Stimulated activated CD4-positive, alpha-beta T cell treated with anti-CD3 and anti-CD28 coated beads, Interleukin-15, amount 100 ng/mL, for 24 hours (primary cell): ENCODE measurements at regions not wholly inside any gene's neighbourhood (a gene's known extent, or its start where the extent isn't known, plus 50 kb on each side); places are given as distances from the start of the nearest gene placed in this dataset.

Source experiments
- DNase-seq: peaks from one replicate; pipeline ENCODE4 v3.0.0-alpha.2; 2020

- no peak for DNase-seq
Measured at GRCh38 chr9:130755377-130756007, 61.9 kb downstream of the EXOSC2 start.

- no peak for DNase-seq
Measured at GRCh38 chr9:130756037-130756436, 62.5 kb downstream of the EXOSC2 start.

- no peak for DNase-seq
Measured at GRCh38 chr9:130756455-130757152, 63.0 kb downstream of the EXOSC2 start.

- no peak for DNase-seq
Measured at GRCh38 chr9:130759738-130760137, 66.2 kb downstream of the EXOSC2 start.

DNA sequence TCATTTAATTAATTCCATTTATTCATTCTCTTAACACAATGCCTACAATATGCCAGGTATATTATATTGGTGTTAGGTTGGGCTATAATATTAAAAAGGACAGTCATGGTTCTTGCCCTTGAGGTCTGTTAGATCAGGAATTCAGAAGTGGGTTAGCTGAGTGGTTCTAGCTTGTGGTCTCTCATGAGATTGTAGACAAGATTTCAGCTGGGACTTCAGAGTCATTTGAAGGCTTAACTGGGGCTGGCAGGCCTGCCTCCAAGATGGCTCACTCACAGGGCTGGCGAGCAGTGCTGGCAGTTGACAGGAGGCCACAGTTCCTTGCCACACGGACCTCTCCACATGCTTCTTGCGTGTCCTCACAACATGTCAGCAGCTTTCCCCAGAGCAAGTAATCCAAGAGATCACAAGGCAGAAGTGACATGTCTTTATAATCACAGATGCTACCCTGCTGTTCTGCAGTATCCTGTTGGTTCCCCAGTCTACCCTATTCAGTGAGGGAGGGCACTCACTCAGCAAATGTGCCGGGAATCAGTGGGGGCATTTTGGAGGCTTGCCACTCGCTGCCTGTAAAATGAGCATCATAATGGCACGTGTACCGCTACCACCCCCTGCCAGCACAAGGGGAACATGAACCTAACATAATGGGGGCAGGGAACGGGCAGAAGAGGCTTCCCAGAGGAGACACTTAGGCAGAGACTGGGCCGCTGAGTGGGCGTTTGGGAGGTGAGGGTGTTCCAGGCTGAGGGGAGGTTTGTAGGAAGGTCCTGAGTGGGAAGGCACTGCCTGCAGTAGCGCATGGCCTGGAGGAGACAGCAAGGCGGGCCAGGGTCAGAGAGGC lies 70.0 kb downstream of the EXOSC2 start:
- no peak for DNase-seq

GRCh38 chr9:130765137-130766020 lies 69.7 kb upstream of the ABL1 start:
- peak; percentile 40 for DNase-seq

- DNase-seq = no peak
Measured at GRCh38 chr9:130766021-130766926, 68.8 kb upstream of the ABL1 start.

GRCh38 chr9:130766927-130767307 lies 68.1 kb upstream of the ABL1 start:
- no peak for DNase-seq

GRCh38 chr9:130768265-130768664 lies 66.8 kb upstream of the ABL1 start:
- no peak for DNase-seq

- DNase-seq = no peak
Measured at GRCh38 chr9:130768891-130769403, 66.1 kb upstream of the ABL1 start.

DNA sequence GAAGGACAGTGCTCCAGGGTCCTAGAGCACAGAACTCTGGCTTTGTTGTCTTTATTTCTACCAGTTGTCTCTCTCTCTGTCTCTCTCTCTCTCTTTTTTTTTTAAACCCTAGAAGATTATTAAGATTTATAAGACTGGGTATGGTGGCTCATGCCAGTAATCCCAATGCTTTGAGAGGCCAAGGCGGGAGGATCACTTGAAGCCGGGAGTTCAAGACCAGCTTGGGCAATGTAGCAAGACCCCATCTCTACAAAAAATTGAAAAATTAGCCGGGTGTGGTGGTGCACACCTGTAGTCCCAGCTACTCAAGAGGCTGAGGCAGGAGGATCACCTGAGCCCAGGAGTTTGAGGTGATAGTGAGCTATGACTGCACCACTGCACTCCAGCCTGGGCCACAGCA lies 65.0 kb upstream of the ABL1 start:
- DNase-seq = no peak

DNA sequence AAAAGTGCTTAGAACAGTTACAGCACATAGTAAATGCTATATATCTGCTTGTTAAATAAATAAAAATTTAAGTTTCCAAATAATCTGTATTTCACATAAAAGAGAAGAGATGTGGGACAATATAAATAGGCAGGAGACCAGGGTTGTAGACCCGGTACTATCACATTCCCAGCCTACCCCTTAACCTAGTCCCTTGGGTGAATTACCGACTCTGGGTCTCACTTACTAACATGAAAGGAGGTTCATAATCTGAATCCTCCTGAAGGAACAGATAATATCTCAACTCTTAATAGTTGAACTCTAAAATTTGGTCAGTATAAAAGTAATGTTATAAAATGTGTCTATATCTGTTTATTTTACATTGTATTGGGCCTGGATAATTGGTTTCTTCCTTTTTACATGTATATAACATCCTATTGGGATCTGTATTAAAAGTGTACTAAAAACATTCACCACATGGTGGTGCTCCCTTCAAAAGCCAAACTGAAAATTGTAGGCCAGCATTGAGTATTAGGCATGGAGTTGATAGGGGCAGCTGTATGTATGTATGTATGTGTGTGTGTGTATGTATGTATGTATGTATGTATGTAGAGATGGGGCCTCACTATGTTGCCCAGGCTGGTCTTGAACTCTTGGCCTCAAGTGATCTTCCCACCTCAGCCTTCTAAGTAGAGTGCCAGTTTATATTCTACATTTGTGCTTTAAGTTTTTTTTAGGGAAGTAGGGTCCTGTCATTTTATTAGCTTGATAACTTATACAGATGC lies 64.2 kb upstream of the ABL1 start:
- no peak for DNase-seq

- no peak for DNase-seq
Measured at GRCh38 chr9:130772185-130772584, 62.9 kb upstream of the ABL1 start.

- DNase-seq = no peak
Measured at GRCh38 chr9:130774183-130774582, 60.9 kb upstream of the ABL1 start.

DNA sequence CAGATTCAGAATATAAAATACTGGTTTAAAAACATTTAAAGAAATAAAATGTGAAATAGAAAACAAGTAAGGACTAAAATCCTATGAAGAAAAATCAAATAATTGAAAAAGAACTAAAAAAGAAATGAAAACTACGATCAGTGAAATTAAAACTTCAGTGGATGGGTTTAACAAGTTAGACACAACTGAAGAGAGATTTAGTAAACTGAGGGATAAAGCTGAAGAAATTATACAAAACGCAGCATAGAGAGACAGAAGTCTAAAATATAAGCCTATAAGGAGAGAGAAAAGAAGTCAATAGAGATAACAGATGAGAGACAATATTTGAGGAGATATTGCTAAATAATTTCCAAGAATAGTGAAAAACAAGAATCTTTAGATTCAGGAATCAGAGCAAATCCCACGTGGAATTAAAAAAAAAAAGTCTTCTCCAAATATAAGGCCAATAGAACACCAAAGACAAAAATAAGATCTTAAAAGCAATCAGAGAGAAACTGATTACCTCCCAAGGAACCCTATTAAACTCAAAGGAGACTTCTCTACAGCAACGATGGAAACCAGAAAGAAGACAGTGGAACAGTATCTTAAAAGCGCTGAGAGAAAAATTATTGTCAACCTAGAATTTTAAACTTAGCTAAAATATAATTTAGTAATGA lies 59.6 kb upstream of the ABL1 start:
- no peak for DNase-seq

DNA sequence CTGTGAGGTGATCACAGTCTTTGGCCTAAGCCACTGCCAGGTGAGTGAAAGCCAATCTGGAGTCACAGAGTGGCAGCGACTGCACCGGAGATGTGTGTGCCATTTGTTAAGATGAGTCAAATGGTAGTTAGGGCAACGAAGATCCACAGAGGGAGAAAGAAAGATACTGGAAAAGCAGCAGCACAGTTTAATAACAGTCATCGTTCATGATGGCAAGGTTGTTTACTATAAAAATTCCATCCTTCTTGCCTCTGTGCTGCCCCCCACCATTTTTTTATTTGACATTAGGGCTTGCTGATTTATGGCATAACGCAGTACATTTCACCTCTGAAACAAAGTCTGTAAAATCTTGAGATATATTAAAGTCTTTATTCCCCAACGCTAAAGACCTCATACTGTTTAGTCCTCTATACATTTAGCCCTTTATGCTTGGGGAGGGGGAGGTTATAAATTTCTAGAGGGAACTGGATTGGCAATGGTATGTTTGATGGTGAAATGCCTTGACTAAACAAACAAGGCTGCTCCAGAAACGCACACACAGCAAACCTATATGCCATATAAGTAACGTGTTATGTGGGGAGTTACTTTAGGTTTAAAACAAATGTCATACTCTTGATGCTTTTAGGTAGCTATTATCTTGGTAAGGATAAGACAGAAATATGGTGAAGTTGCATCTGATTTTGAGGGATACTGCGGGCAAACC lies 55.8 kb upstream of the ABL1 start:
- DNase-seq = no peak

DNA sequence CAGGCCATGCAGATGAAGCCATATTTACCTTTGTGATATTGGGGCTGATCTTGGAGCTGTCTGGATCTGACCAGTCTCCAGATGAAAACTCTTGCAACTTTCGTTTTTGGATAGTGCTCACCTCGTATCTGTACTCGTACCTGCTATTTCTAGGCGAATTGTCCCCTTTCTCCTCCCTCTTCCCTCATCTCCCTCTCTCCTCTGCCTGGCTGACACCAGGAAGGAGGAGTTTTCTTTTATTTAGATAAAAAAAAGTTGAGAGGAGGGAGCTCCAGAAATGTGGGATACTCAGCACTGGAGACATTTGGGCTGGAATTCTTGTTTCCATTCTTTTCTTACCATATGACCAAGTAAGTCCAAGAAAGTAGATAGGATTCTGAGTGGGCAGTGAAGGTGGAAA lies 54.6 kb upstream of the ABL1 start:
- DNase-seq = no peak

- DNase-seq = no peak
Measured at GRCh38 chr9:130780865-130781504, 54.1 kb upstream of the ABL1 start.

GRCh38 chr9:130781569-130781968 lies 53.5 kb upstream of the ABL1 start:
- DNase-seq = no peak
